Brain microvascular endothelial cell (primary cell): ENCODE measurements at regions not wholly inside any gene's neighbourhood (a gene's known extent, or its start where the extent isn't known, plus 50 kb on each side); places are given as distances from the start of the nearest gene placed in this dataset.

Experiments used
- DNase-seq: peaks from one replicate; pipeline ENCODE4 v3.0.0-alpha.2; 2020
- H3K27ac ChIP-seq: fragments of 250-450 bp; sonication (Bioruptor Pico); 2 replicates; pipeline ENCODE4 v1.5.1; 2020; ENCODE audit warnings: mild to moderate bottlenecking, moderate library complexity
- H3K27me3 ChIP-seq: fragments of 250-450 bp; sonication (Bioruptor Pico); replicated peaks from 2 replicates; pipeline ENCODE4 v1.5.1; 2020; ENCODE audit warnings: mild to moderate bottlenecking
- H3K36me3 ChIP-seq: fragments of 250-450 bp; sonication (Bioruptor Pico); replicated peaks from 2 replicates; pipeline ENCODE4 v1.5.1; 2020; ENCODE audit warnings: mild to moderate bottlenecking
- H3K4me3 ChIP-seq: 2 replicates; pipeline ENCODE4 v1.5.1; 2011; ENCODE audit warnings: low read depth, mild to moderate bottlenecking, control low read depth, low read length, moderate library complexity
- in situ Hi-C: cut with HindIII; loops from 2 replicates; pipeline ENCODE4 v1.10.0; 2017; ENCODE audit warnings: low sequenced_read_pairs, low pct_ligation_motif_present
- TF ChIP-seq, protein P1 (sequence below): IDR thresholded peaks from 2 replicates; pipeline ENCODE4 v1.5.1; 2011; ENCODE audit warnings: low read depth, mild to moderate bottlenecking, moderate library complexity, low read length, control low read depth, inconsistent platforms; ENCODE audit errors: missing control alignments

- Histone ChIP-seq H3K36me3 (no peaks in the 10 kb centered on the region), H3K27me3 (no peaks in the 10 kb centered on the region), H3K4me3 (no peak overlapping the region), H3K27ac (no peak overlapping the region)
- no peak for DNase-seq
- TF ChIP-seq, protein P1, sequence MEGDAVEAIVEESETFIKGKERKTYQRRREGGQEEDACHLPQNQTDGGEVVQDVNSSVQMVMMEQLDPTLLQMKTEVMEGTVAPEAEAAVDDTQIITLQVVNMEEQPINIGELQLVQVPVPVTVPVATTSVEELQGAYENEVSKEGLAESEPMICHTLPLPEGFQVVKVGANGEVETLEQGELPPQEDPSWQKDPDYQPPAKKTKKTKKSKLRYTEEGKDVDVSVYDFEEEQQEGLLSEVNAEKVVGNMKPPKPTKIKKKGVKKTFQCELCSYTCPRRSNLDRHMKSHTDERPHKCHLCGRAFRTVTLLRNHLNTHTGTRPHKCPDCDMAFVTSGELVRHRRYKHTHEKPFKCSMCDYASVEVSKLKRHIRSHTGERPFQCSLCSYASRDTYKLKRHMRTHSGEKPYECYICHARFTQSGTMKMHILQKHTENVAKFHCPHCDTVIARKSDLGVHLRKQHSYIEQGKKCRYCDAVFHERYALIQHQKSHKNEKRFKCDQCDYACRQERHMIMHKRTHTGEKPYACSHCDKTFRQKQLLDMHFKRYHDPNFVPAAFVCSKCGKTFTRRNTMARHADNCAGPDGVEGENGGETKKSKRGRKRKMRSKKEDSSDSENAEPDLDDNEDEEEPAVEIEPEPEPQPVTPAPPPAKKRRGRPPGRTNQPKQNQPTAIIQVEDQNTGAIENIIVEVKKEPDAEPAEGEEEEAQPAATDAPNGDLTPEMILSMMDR = no peak
- in situ Hi-C loops = no loop called here
These were observed 509.2 kb downstream of the TDRD15 start for GRCh38 chr2:21633015-21633414.

DNA sequence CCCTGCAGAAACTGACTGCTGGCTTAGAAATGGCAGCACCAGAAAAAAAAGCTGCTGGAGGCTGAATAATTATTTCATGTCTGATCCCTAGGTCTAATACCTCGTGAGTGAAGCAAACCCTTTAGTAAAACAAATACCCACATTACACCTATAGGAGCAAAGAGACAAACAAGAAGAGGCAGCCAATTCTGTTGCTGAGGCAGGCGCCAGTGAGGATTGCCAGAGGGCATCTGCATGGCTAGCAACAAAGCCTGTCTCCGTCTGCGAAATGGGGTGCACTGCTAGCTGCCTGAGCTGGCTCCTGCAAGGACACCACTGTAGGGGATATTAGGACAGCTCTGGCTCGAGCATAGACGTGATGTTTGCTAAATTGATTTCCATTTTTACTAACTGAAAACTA, 509.7 kb downstream of the TDRD15 start:
- H3K36me3 ChIP-seq = no peaks in the 10 kb centered on the region
- in situ Hi-C loops = no loop called here

DNA sequence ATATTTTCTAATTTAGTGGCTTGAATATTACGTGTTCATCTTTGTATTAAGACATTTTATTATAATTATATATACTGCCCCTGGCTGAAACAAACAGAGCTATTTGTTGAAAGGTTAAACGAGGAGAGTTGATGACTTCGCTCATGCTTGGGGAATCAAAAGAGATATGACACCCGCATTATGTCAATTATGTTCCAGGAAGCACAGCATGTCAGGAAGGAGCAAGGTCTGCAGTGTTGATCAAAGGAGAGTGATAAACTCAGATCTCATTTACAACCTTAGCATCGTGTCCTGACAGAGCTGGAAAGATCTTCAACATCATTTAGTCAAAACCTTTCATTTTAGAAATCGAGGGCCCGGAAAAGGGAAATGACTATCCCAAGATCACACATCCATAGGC, 510.1 kb downstream of the TDRD15 start:
- Histone ChIP-seq H3K27ac (no peak overlapping the region), H3K36me3 (no peaks in the 10 kb centered on the region), H3K4me3 (no peak overlapping the region), H3K27me3 (no peaks in the 10 kb centered on the region)
- in situ Hi-C loops = no loop called here
- TF ChIP-seq, protein P1 = no peak
- DNase-seq = no peak

More for the DNA sequence above, 509.7 kb downstream of the TDRD15 start:
- no peaks in the 10 kb centered on the region for H3K27me3 ChIP-seq
- H3K4me3 ChIP-seq = no peak overlapping the region
- DNase-seq = no peak
- no peak overlapping the region for H3K27ac ChIP-seq
- TF ChIP-seq, protein P1 = no peak

- TF ChIP-seq, protein P1 = no peak
- in situ Hi-C loops = no loop called here
- DNase-seq = no peak
- Histone ChIP-seq H3K27ac (no peak overlapping the region), H3K4me3 (no peak overlapping the region), H3K36me3 (no peaks in the 10 kb centered on the region), H3K27me3 (no peaks in the 10 kb centered on the region)
These were observed 516.3 kb downstream of the TDRD15 start for GRCh38 chr2:21640046-21640445.

DNA sequence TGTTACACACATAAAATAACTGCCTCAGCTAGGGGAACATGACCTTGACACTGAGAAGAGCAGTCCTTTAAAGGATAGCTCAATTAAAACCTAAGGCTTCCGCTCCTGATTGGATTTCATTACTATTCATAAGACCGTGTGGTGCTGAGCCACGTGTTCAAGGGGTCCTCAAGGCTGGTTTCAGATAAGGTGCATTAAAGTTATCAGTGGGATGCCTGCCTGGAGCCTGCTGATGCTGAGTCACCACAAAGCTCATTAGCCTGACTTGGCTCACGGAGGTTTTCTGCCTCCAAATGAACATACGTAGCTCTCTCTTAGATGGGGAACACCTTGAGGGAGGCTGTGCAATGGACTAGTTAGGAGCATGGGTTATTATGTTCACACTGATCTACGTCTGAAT, 518.9 kb downstream of the TDRD15 start:
- Histone ChIP-seq H3K27me3 (no peaks in the 10 kb centered on the region), H3K27ac (no peak overlapping the region), H3K36me3 (no peaks in the 10 kb centered on the region), H3K4me3 (no peak overlapping the region)
- TF ChIP-seq, protein P1 = no peak
- no peak for DNase-seq
- in situ Hi-C loops = no loop called here

GRCh38 chr2:21643180-21643579, 519.4 kb downstream of the TDRD15 start:
- H3K4me3 ChIP-seq = no peak overlapping the region
- H3K27ac ChIP-seq = no peak overlapping the region
- H3K36me3 ChIP-seq = no peaks in the 10 kb centered on the region
- DNase-seq = peak; percentile 2
- no peaks in the 10 kb centered on the region for H3K27me3 ChIP-seq
- in situ Hi-C loops = no loop called here
- TF ChIP-seq, protein P1 = no peak
